SU-DHL-6 (cell line): ENCODE measurements at regions not wholly inside any gene's neighbourhood (a gene's known extent, or its start where the extent isn't known, plus 50 kb on each side); places are given as distances from the start of the nearest gene placed in this dataset.

Source experiments
- H2AFZ ChIP-seq: fragments of 200-600 bp; sonication (generic); 2 replicates; pipeline ENCODE4 v1.6.1; 2014; ENCODE audit warnings: low read depth, mild to moderate bottlenecking, moderate library complexity, mixed read lengths, antibody characterized with exemption, low read length; ENCODE audit not compliant: severe bottlenecking
- H3F3A ChIP-seq: fragments of 200-600 bp; shearing (Covaris generic); 2 replicates; pipeline ENCODE4 v1.6.0; 2016; ENCODE audit warnings: antibody characterized with exemption, mild to moderate bottlenecking; ENCODE audit not compliant: insufficient read depth
- H3K27ac ChIP-seq: fragments of 200-600 bp; sonication (generic); 2 replicates; pipeline ENCODE4 v1.5.1; 2016; ENCODE audit warnings: low read depth, mild to moderate bottlenecking, low read length, moderate library complexity, mixed read lengths
- H3K27me3 ChIP-seq: fragments of 200-600 bp; sonication (generic), shearing (Covaris generic); 2 replicates; pipeline ENCODE4 v1.6.0; 2014; ENCODE audit warnings: mild to moderate bottlenecking, low read length
- H3K36me3 ChIP-seq: fragments of 200-600 bp; sonication (generic); 2 replicates; pipeline ENCODE4 v1.6.1; 2014; ENCODE audit warnings: mild to moderate bottlenecking, low read length, mixed read lengths
- H3K4me2 ChIP-seq: fragments of 300-600, 200-600 bp; shearing (Covaris generic), sonication (generic); 2 replicates; pipeline ENCODE4 v1.6.0; 2014; ENCODE audit warnings: low read length, low read depth, mild to moderate bottlenecking; ENCODE audit not compliant: poor library complexity, severe bottlenecking
- H3K4me3 ChIP-seq: fragments of 200-600 bp; sonication (generic); 2 replicates; pipeline ENCODE4 v1.5.1; 2014; ENCODE audit warnings: antibody characterized with exemption, low read length, mild to moderate bottlenecking, mixed read lengths; ENCODE audit not compliant: insufficient read depth, poor library complexity, severe bottlenecking
- H3K79me2 ChIP-seq: fragments of 200-600 bp; sonication (generic); 2 replicates; pipeline ENCODE4 v1.6.1; 2014; ENCODE audit warnings: mild to moderate bottlenecking, low read length, moderate library complexity; ENCODE audit not compliant: insufficient read depth
- H3K9ac ChIP-seq: fragments of 200-600 bp; sonication (generic); 2 replicates; pipeline ENCODE4 v1.7.0; 2014; ENCODE audit warnings: mild to moderate bottlenecking, low read length
- H3K9me2 ChIP-seq: fragments of 200-600 bp; sonication (generic); replicated peaks from 2 replicates; pipeline ENCODE4 v1.6.1; 2014; ENCODE audit warnings: low read length; ENCODE audit not compliant: insufficient read depth
- H3K9me3 ChIP-seq: fragments of 200-600 bp; sonication (generic); 2 replicates; pipeline ENCODE4 v1.6.1; 2014; ENCODE audit warnings: low read length, mixed read lengths; ENCODE audit not compliant: insufficient read depth
- H4K20me1 ChIP-seq: fragments of 200-600 bp; sonication (generic); 2 replicates; pipeline ENCODE4 v1.6.1; 2014; ENCODE audit warnings: low read depth, mild to moderate bottlenecking, antibody characterized with exemption, low read length, moderate library complexity, mixed read lengths
- EZH2phosphoT487 ChIP-seq: fragments of 200-600 bp; sonication (generic), shearing (Covaris generic); conservative IDR thresholded peaks from 2 replicates; pipeline ENCODE4 v1.6.1; 2018; ENCODE audit warnings: mild to moderate bottlenecking, antibody characterized with exemption, low read length, moderate library complexity, mixed read lengths
- TF ChIP-seq, protein P1 (sequence below): fragments of 200-600 bp; sonication (generic); IDR thresholded peaks from one replicate; pipeline ENCODE4 v1.5.1; 2017; ENCODE audit warnings: antibody characterized with exemption, mild to moderate bottlenecking, low read length, moderate library complexity; ENCODE audit not compliant: insufficient read depth, poor library complexity, severe bottlenecking

DNA sequence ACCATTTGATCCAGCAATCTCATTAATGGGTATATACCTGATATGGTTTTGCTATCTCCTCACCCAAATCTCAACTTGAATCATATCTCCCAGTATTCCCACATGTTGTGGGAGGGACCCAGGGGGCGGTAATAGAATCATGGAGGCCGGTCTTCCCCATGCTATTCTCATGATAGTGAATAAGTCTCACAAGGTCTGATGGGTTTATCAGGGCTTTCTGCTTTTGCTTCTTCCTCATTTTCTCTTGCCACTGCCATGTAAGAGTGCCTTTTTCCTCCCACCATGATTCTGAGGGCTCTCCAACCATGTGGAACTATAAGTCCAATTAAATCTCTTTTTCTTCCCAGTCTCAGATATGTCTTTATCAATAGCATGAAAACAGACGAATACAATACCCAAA lies 74.5 kb upstream of the APC start:
- Histone ChIP-seq H3K79me2 (no peaks in the 10 kb centered on the region), H3K9ac (no peak overlapping the region), H3K27me3 (no peaks in the 10 kb centered on the region), H3K4me2 (no peak overlapping the region), H2AFZ (no peak overlapping the region), H3F3A (no peaks in the 10 kb centered on the region), H3K27ac (no peak overlapping the region), H3K4me3 (no peak overlapping the region), H3K9me3 (no peaks in the 10 kb centered on the region), H4K20me1 (no peaks in the 10 kb centered on the region), H3K9me2 (no peaks in the 10 kb centered on the region), H3K36me3 (no peaks in the 10 kb centered on the region)
- TF ChIP-seq EZH2phosphoT487 = no peak
- TF ChIP-seq, protein P1, sequence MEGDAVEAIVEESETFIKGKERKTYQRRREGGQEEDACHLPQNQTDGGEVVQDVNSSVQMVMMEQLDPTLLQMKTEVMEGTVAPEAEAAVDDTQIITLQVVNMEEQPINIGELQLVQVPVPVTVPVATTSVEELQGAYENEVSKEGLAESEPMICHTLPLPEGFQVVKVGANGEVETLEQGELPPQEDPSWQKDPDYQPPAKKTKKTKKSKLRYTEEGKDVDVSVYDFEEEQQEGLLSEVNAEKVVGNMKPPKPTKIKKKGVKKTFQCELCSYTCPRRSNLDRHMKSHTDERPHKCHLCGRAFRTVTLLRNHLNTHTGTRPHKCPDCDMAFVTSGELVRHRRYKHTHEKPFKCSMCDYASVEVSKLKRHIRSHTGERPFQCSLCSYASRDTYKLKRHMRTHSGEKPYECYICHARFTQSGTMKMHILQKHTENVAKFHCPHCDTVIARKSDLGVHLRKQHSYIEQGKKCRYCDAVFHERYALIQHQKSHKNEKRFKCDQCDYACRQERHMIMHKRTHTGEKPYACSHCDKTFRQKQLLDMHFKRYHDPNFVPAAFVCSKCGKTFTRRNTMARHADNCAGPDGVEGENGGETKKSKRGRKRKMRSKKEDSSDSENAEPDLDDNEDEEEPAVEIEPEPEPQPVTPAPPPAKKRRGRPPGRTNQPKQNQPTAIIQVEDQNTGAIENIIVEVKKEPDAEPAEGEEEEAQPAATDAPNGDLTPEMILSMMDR = no peak

DNA sequence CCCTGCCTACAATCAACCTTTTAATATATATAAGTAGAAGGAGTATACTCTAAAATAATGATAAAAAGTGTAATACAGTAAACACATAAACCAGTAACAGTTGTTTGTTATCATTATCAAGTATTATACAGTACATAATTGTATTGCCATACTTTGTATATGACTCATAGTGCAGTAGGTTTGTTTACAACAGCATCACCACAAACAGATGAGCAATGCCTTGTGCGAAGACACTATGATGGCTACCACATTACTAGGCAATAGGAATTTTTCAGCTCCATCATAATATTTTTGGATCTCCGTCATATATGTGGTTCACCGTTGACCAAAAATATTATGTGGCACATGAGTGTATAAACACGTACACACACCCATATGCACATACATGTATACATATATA lies 69.7 kb upstream of the APC start:
- H3K9ac ChIP-seq = no peak overlapping the region

DNA sequence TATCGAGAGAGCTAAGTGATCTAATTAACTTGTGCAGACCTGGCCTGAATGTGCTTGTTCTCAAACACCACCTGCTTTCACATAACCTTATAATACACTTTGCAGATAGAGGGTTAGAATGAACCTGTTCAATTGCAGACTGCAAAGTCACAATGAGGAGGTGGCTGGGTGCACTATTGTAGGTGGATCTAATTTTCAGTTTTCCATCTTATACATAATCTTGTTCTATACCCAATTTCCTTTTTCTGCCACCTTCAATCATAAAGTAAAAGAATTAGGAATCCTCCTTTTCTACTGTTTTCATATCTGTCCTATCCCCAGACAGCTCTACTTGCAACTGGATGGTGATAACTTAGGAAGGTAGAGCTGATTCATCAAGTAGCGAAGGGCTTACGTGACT lies 68.8 kb upstream of the APC start:
- H4K20me1 ChIP-seq = no peaks in the 10 kb centered on the region
- H3K79me2 ChIP-seq = no peaks in the 10 kb centered on the region
- H3K27ac ChIP-seq = no peak overlapping the region
- no peaks in the 10 kb centered on the region for H3K9me3 ChIP-seq
- no peaks in the 10 kb centered on the region for H3K36me3 ChIP-seq
- TF ChIP-seq, protein P1 = no peak
- no peak for TF ChIP-seq EZH2phosphoT487
- H2AFZ ChIP-seq = no peak overlapping the region
- no peaks in the 10 kb centered on the region for H3F3A ChIP-seq
- no peak overlapping the region for H3K4me3 ChIP-seq
- H3K9me2 ChIP-seq = no peaks in the 10 kb centered on the region
- H3K4me2 ChIP-seq = no peak overlapping the region
- no peak overlapping the region for H3K9ac ChIP-seq
- no peaks in the 10 kb centered on the region for H3K27me3 ChIP-seq

More for the DNA sequence above, 69.7 kb upstream of the APC start:
- Histone ChIP-seq H3K79me2 (no peaks in the 10 kb centered on the region), H3K27me3 (no peaks in the 10 kb centered on the region), H3F3A (no peaks in the 10 kb centered on the region), H3K4me2 (no peak overlapping the region), H4K20me1 (no peaks in the 10 kb centered on the region), H3K36me3 (no peaks in the 10 kb centered on the region), H3K4me3 (no peak overlapping the region), H3K27ac (no peak overlapping the region), H3K9me3 (no peaks in the 10 kb centered on the region), H3K9me2 (no peaks in the 10 kb centered on the region), H2AFZ (no peak overlapping the region)
- no peak for TF ChIP-seq EZH2phosphoT487
- TF ChIP-seq, protein P1 = no peak
